MCF 10A (cell line): ENCODE measurements at regions not wholly inside any gene's neighbourhood (a gene's known extent, or its start where the extent isn't known, plus 50 kb on each side); places are given as distances from the start of the nearest gene placed in this dataset.
"Not testable (repeated sequence)": the region's sequence is repeated elsewhere in the genome, so short reads cannot be mapped to it uniquely, and the experiment has no call there.

Experiments used
- BruUV-seq: library from RNA; stranded (reverse); fragments of 400-500 nt; replicated peaks from 2 replicates; lab custom pipeline; 2021; lab: Mats Ljungman, UMichigan
- CTCF ChIA-PET: fragments of 300-600 bp; sonication (Branson Sonifier 250); formaldehyde crosslinking; extraction: SDS; loops from one replicate; lab custom pipeline; 2021; ENCODE audit warnings: antibody characterized with exemption, inconsistent platforms; lab: Yijun Ruan, JAX
- POLR2A ChIA-PET: fragments of 300-600, 350-650 bp; sonication (Branson Sonifier 250); formaldehyde crosslinking; extraction: SDS; loops from one replicate; lab custom pipeline; 2020; ENCODE audit warnings: antibody characterized with exemption, inconsistent platforms; lab: Yijun Ruan, JAX
- DNase-seq: peaks from one replicate; pipeline ENCODE4 v3.0.0-alpha.2; 2018; ENCODE audit not compliant: unreplicated experiment
- H3K27ac Mint-ChIP-seq: one replicate; pipeline ENCODE4 v1.8.0; 2022; ENCODE audit warnings: mild to moderate bottlenecking, low read depth, mixed read lengths; ENCODE audit not compliant: unreplicated experiment
- H3K27me3 Mint-ChIP-seq: one replicate; pipeline ENCODE4 v1.8.0; 2022; ENCODE audit warnings: mixed read lengths; ENCODE audit not compliant: insufficient read depth, unreplicated experiment
- H3K36me3 Mint-ChIP-seq: one replicate; pipeline ENCODE4 v1.8.0; 2022; ENCODE audit warnings: mild to moderate bottlenecking, moderate library complexity, mixed read lengths; ENCODE audit not compliant: insufficient read depth, unreplicated experiment
- H3K4me1 Mint-ChIP-seq: one replicate; pipeline ENCODE4 v1.8.0; 2022; ENCODE audit warnings: mixed read lengths; ENCODE audit not compliant: insufficient read depth, unreplicated experiment
- H3K4me3 Mint-ChIP-seq: one replicate; pipeline ENCODE4 v1.8.0; 2022; ENCODE audit warnings: mild to moderate bottlenecking, moderate library complexity, mixed read lengths; ENCODE audit not compliant: unreplicated experiment
- H3K9me3 Mint-ChIP-seq: one replicate; pipeline ENCODE4 v1.8.0; 2022; ENCODE audit warnings: mixed read lengths; ENCODE audit not compliant: unreplicated experiment
- intact Hi-C: fragments of 100-400 bp; cut with micrococcal nuclease; formaldehyde crosslinking; loops from 2 replicates; pipeline ENCODE4 v1.14.1; 2022
- TF ChIP-seq, protein P1 (sequence below): fragments of 200-600 bp; IDR thresholded peaks from one replicate; pipeline ENCODE4 v1.8.0; 2022; ENCODE audit warnings: antibody characterized with exemption, mild to moderate bottlenecking; ENCODE audit not compliant: unreplicated experiment

DNA sequence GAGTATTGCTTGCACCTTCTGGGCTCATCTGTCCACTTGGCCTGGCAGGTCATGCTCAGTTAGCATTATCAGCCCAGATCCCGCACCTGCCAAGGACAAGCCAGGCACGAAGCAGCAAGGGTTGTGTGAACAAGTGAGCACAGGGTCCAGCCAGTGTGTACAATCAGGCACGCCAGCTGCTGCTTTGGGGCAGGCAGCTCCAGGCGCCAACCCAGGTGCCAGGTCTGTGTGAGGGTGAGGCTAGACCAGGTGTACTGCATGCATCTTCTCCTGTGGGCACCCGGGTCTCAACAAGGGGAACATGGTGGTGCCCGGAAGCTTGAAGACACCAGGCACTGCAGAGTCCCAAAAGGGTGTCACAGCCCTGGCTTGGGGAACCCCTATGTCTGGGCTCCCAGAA lies 1446.8 kb downstream of the PCDH9 start:
- Mint-ChIP-seq H3K4me3 (no peak overlapping the region), H3K9me3 (no peaks in the 10 kb centered on the region), H3K27ac (no peak overlapping the region), H3K4me1 (no peaks in the 10 kb centered on the region), H3K27me3 (no peaks in the 10 kb centered on the region), H3K36me3 (no peaks in the 10 kb centered on the region)
- ChIA-PET CTCF (no interaction called here), POLR2A (interaction anchor here (0.6 kb wide), 1 partner anchor 750 kb away, joined by 3 read pairs; no protein-coding TSS in a partner anchor)
- TF ChIP-seq, protein P1, sequence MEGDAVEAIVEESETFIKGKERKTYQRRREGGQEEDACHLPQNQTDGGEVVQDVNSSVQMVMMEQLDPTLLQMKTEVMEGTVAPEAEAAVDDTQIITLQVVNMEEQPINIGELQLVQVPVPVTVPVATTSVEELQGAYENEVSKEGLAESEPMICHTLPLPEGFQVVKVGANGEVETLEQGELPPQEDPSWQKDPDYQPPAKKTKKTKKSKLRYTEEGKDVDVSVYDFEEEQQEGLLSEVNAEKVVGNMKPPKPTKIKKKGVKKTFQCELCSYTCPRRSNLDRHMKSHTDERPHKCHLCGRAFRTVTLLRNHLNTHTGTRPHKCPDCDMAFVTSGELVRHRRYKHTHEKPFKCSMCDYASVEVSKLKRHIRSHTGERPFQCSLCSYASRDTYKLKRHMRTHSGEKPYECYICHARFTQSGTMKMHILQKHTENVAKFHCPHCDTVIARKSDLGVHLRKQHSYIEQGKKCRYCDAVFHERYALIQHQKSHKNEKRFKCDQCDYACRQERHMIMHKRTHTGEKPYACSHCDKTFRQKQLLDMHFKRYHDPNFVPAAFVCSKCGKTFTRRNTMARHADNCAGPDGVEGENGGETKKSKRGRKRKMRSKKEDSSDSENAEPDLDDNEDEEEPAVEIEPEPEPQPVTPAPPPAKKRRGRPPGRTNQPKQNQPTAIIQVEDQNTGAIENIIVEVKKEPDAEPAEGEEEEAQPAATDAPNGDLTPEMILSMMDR, result no peak
- intact Hi-C loops, result no loop called here
- no TSS peak for BruUV-seq
- DNase-seq, result no peak

DNA sequence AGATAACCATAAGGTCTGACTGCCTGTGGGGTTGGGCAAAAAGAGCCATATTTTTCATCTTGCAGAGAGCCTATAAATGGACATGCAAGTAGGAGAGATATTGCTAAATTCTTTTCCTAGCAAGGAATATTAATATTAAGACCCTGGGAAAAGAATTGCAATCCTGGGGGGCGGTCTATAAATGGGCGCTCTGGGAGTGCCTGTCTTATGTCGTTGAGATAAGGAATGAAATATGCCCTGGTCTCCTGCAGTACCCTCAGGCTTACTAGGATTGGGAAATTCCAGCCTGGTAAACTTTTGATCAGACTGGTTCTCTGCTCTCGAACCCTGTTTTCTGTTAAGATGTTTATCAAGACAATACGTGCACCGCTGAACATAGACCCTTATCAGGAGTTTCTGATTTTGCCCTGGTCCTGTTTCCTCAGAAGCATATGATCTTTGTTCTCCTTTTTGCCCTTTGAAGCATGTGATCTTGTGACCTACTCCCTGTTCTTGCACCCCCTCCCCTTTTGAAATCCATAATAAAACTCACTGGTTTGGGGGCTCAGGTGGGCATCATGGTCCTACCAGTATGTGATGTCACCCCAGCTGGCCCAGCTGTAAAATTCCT lies 1458.3 kb downstream of the PCDH9 start:
- intact Hi-C loops, result not testable (repeated sequence)

DNA sequence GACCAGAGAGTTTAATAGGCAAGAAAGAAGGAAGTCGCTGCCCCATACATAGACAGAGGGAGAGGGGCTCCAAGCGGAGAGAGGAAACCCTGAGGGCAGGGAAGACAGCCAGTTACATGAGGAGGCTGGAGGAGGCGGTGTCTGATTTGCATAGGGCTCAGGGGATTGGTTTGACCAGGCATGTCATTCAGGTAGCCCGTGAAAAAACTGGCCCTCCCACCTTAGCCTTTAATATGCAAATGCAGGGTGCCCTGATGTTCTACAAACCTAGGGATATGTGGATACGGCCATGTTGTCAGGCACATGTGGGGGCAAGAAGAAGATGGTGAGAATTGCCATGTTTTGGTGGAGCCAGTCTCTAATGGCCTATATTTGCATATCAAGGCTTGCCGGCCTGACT lies 1461.6 kb downstream of the PCDH9 start:
- H3K4me3 Mint-ChIP-seq, result no peak overlapping the region
- no peaks in the 10 kb centered on the region for H3K27me3 Mint-ChIP-seq
- peaks cover 16% of the 10 kb centered on the region for H3K9me3 Mint-ChIP-seq
- TF ChIP-seq, protein P1, result no peak
- no peak overlapping the region for H3K27ac Mint-ChIP-seq
- no peaks in the 10 kb centered on the region for H3K4me1 Mint-ChIP-seq
- DNase-seq, result no peak
- no TSS peak for BruUV-seq
- intact Hi-C loops, result no loop called here
- ChIA-PET CTCF (no interaction called here), POLR2A (no interaction called here)
- no peaks in the 10 kb centered on the region for H3K36me3 Mint-ChIP-seq

More for the DNA sequence above, 1458.3 kb downstream of the PCDH9 start:
- H3K4me3 Mint-ChIP-seq, DNase-seq, H3K4me1 Mint-ChIP-seq, CTCF ChIA-PET, H3K36me3 Mint-ChIP-seq, H3K27ac Mint-ChIP-seq, H3K27me3 Mint-ChIP-seq, POLR2A ChIA-PET, BruUV-seq: not testable (repeated sequence)
- peaks cover 16% of the 10 kb centered on the region for H3K9me3 Mint-ChIP-seq

DNA sequence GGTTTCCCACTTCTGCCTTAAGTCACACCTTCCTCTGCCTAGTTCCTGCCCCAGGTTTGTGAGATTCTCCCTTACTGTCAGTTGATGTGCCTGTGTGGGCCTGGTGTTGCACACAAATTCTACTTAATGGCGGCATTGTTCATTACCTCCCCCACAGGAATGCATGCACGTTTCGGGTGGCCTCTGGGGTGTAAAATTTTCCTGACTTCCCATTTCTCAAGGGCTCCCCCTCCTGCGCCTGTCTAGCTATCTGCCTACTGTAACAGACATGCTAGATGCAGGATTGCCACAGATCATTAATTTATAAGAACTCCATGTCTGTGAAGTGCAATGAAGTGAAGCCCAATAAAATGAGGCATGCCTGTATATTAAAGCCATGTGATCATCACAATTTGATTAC lies 1466.3 kb downstream of the PCDH9 start:
- Mint-ChIP-seq H3K36me3 (no peaks in the 10 kb centered on the region), H3K4me1 (no peaks in the 10 kb centered on the region), H3K27me3 (no peaks in the 10 kb centered on the region), H3K4me3 (no peak overlapping the region), H3K9me3 (peaks cover 15% of the 10 kb centered on the region), H3K27ac (no peak overlapping the region)
- intact Hi-C loops, result no loop called here
- TF ChIP-seq, protein P1, result no peak
- ChIA-PET CTCF (no interaction called here), POLR2A (no interaction called here)
- DNase-seq, result no peak
- BruUV-seq, result no TSS peak
